Thoracic aorta (tissue), 2 donors: ENCODE measurements at regions not wholly inside any gene's neighbourhood (a gene's known extent, or its start where the extent isn't known, plus 50 kb on each side); places are given as distances from the start of the nearest gene placed in this dataset.
"Not testable (repeated sequence)": the region's sequence is repeated elsewhere in the genome, so short reads cannot be mapped to it uniquely, and the experiment has no call there.

Experiments used
- ATAC-seq: fragments of 150-250 bp; one replicate; pipeline ENCODE4 v1.8.0; 2017; ENCODE audit warnings: low read depth; ENCODE audit not compliant: insufficient number of reproducible peaks, low FRiP score
- DNase-seq: peaks from one replicate; pipeline ENCODE4 v3.0.0-alpha.2; 2020; ENCODE audit warnings: low spot score
- H3K27ac ChIP-seq, 2 donors: fragments of 200-600 bp; sonication (generic); 1 replicate in 1 of 2; 2 replicates in 1 of 2; pipeline ENCODE4 v1.5.1; 2016; ENCODE audit warnings: mild to moderate bottlenecking in 2 of 2, moderate library complexity in 2 of 2
- H3K27me3 ChIP-seq: fragments of 200-600 bp; sonication (generic); replicated peaks from 2 replicates; pipeline ENCODE4 v1.6.0; 2016; ENCODE audit warnings: mild to moderate bottlenecking; ENCODE audit not compliant: insufficient read depth
- H3K36me3 ChIP-seq: fragments of 200-600 bp; sonication (generic); one replicate; pipeline ENCODE4 v1.5.1; 2016
- H3K4me1 ChIP-seq, 2 donors: fragments of 200-600 bp; sonication (generic); 1 replicate in 1 of 2; 2 replicates in 1 of 2; pipeline versions ENCODE4 v1.5.1 to v1.6.0; 2016; ENCODE audit warnings: low read depth in 2 of 2, mild to moderate bottlenecking in 1 of 2; ENCODE audit not compliant: control insufficient read depth in 1 of 2
- H3K4me3 ChIP-seq: fragments of 200-600 bp; sonication (generic); 2 replicates; pipeline ENCODE4 v1.5.1; 2016; ENCODE audit warnings: mild to moderate bottlenecking
- H3K9me3 ChIP-seq: fragments of 200-600 bp; sonication (generic); 2 replicates; pipeline ENCODE4 v1.5.1; 2016
- CTCF ChIP-seq: fragments of 200-600 bp; sonication (generic); IDR thresholded peaks from one replicate; pipeline ENCODE4 v1.5.1; 2019; ENCODE audit warnings: antibody characterized with exemption

- H3K27ac ChIP-seq = no peak overlapping the region
- ATAC-seq (no peak), DNase-seq (no peak)
- H3K27me3 ChIP-seq = no peaks in the 10 kb centered on the region
- H3K36me3 ChIP-seq = no peaks in the 10 kb centered on the region
- TF ChIP-seq CTCF = no peak
- no peaks in the 10 kb centered on the region for H3K4me1 ChIP-seq
- H3K9me3 ChIP-seq = no peaks in the 10 kb centered on the region
- no peak overlapping the region for H3K4me3 ChIP-seq
Observed at GRCh38 chr1:60876952-60877351, 205.4 kb upstream of the NFIA start.

GRCh38 chr1:60875138-60875537 lies 207.2 kb upstream of the NFIA start:
- Histone ChIP-seq H3K36me3 (no peaks in the 10 kb centered on the region), H3K27me3 (no peaks in the 10 kb centered on the region), H3K27ac (no peak overlapping the region), H3K4me3 (no peak overlapping the region), H3K4me1 (no peaks in the 10 kb centered on the region), H3K9me3 (no peaks in the 10 kb centered on the region)
- DNase-seq (no peak), ATAC-seq (no peak)
- no peak for TF ChIP-seq CTCF

- Histone ChIP-seq H3K27ac (no peak overlapping the region), H3K36me3 (no peaks in the 10 kb centered on the region), H3K4me1 (no peaks in the 10 kb centered on the region), H3K9me3 (no peaks in the 10 kb centered on the region), H3K27me3 (no peaks in the 10 kb centered on the region), H3K4me3 (no peak overlapping the region)
- no peak for TF ChIP-seq CTCF
- no peak for ATAC-seq
- no peak for DNase-seq
Observed at GRCh38 chr1:60874718-60875117, 207.6 kb upstream of the NFIA start.

GRCh38 chr1:60873396-60873795 lies 209.0 kb upstream of the NFIA start:
- not testable (repeated sequence) for DNase-seq, H3K27ac ChIP-seq, ATAC-seq, H3K36me3 ChIP-seq, H3K4me3 ChIP-seq, H3K27me3 ChIP-seq, H3K9me3 ChIP-seq, H3K4me1 ChIP-seq

- no peaks in the 10 kb centered on the region for H3K27me3 ChIP-seq
- DNase-seq (no peak), ATAC-seq (no peak)
- TF ChIP-seq CTCF = no peak
- no peaks in the 10 kb centered on the region for H3K4me1 ChIP-seq
- H3K36me3 ChIP-seq = no peaks in the 10 kb centered on the region
- no peak overlapping the region for H3K4me3 ChIP-seq
- no peaks in the 10 kb centered on the region for H3K9me3 ChIP-seq
- H3K27ac ChIP-seq = no peak overlapping the region
Observed at GRCh38 chr1:60872426-60873054, 209.8 kb upstream of the NFIA start.

- Histone ChIP-seq H3K9me3 (no peaks in the 10 kb centered on the region), H3K4me3 (no peak overlapping the region), H3K36me3 (no peaks in the 10 kb centered on the region), H3K4me1 (no peaks in the 10 kb centered on the region), H3K27ac (no peak overlapping the region), H3K27me3 (no peaks in the 10 kb centered on the region)
- DNase-seq (no peak), ATAC-seq (no peak)
- no peak for TF ChIP-seq CTCF
Observed at GRCh38 chr1:60870269-60870865, 212.0 kb upstream of the NFIA start.
